H1 (cell line): ENCODE measurements at regions not wholly inside any gene's neighbourhood (a gene's known extent, or its start where the extent isn't known, plus 50 kb on each side); places are given as distances from the start of the nearest gene placed in this dataset.

ENCODE experiments used
- CTCF ChIA-PET: fragments of 300-600 bp; sonication (Branson Sonifier 250); formaldehyde crosslinking; loops from one replicate; lab custom pipeline; 2021; ENCODE audit not compliant: partially characterized antibody; lab: Charles Lee
- POLR2A ChIA-PET: fragments of 300-600 bp; sonication (Branson Sonifier 250); formaldehyde crosslinking; loops from one replicate; lab custom pipeline; 2021; ENCODE audit warnings: inconsistent platforms; ENCODE audit not compliant: partially characterized antibody; lab: Charles Lee
- DNase-seq, 2 experiments: peaks; one replicate each; pipeline versions ENCODE4 v3.0.0 to v3.0.0-alpha.2; 2010 to 2022; ENCODE audit warnings: low spot score in 2 of 2, low read depth in 1 of 2, mixed read lengths in 1 of 2
- FAIRE-seq: peaks from 2 replicates; lab custom pipeline; 2011; peaks lifted over from hg19 to GRCh38; lab: Jason Lieb, UNC
- H2AFZ ChIP-seq: 2 replicates; pipeline ENCODE4 v1.8.1; 2012; ENCODE audit warnings: low read length, inconsistent platforms
- H2AK5ac ChIP-seq: 2 replicates; pipeline ENCODE4 v1.6.1; 2013; ENCODE audit warnings: low read depth, low read length
- H2BK120ac ChIP-seq: replicated peaks from 2 replicates; pipeline ENCODE3; 2013; ENCODE audit warnings: low read depth, low read length, inconsistent platforms
- H2BK12ac ChIP-seq: 2 replicates; pipeline ENCODE4 v1.6.1; 2013; ENCODE audit warnings: low read depth, low read length
- H2BK15ac ChIP-seq: 2 replicates; pipeline ENCODE4 v1.6.1; 2013; ENCODE audit warnings: low read length
- H2BK20ac ChIP-seq: 2 replicates; pipeline ENCODE4 v1.6.1; 2013; ENCODE audit warnings: low read length
- H2BK5ac ChIP-seq: 2 replicates; pipeline ENCODE4 v1.6.1; 2013; ENCODE audit warnings: low read depth, low read length
- H3K14ac ChIP-seq: 2 replicates; pipeline ENCODE4 v1.6.1; 2013; ENCODE audit warnings: inconsistent platforms; ENCODE audit not compliant: insufficient read length
- H3K18ac ChIP-seq: 2 replicates; pipeline ENCODE4 v1.6.1; 2013; ENCODE audit warnings: low read length; ENCODE audit errors: extremely low read depth
- H3K23ac ChIP-seq: 2 replicates; pipeline ENCODE4 v1.6.1; 2013; ENCODE audit warnings: inconsistent platforms; ENCODE audit not compliant: insufficient read length
- H3K23me2 ChIP-seq: 2 replicates; pipeline ENCODE4 v1.6.1; 2013; ENCODE audit warnings: low read depth, low read length
- H3K27ac ChIP-seq: 2 replicates; pipeline ENCODE4 v1.6.1; 2011; ENCODE audit warnings: low read depth, low read length, inconsistent platforms
- H3K27me3 ChIP-seq, 4 experiments: replicated peaks in 1 of 4; 1 replicate in 1 of 4; 2 replicates in 3 of 4; pipeline versions ENCODE4 v1.6.1 to v1.8.1; 2011 to 2013; ENCODE audit warnings: low read length in 3 of 4, mild to moderate bottlenecking in 3 of 4, inconsistent platforms in 2 of 4, mixed read lengths in 2 of 4, moderate library complexity in 1 of 4; ENCODE audit not compliant: control insufficient read depth in 3 of 4, insufficient read depth in 3 of 4; ENCODE audit errors: extremely low read depth in 1 of 4
- H3K36me3 ChIP-seq, 4 experiments: 2 replicates each; pipeline versions ENCODE4 v1.6.1 to v1.8.1; 2011 to 2013; ENCODE audit warnings: mild to moderate bottlenecking in 4 of 4, low read length in 3 of 4, moderate library complexity in 2 of 4, control low read depth in 1 of 4, inconsistent platforms in 1 of 4; ENCODE audit not compliant: insufficient read depth in 4 of 4, control insufficient read depth in 2 of 4
- H3K4ac ChIP-seq: replicated peaks from 2 replicates; pipeline ENCODE3; 2013; ENCODE audit warnings: low read length, low read depth, mixed read lengths, inconsistent platforms; ENCODE audit not compliant: insufficient read length
- H3K4me1 ChIP-seq, 4 experiments: replicated peaks in 1 of 4; 1 replicate in 1 of 4; 2 replicates in 3 of 4; pipeline versions ENCODE4 v1.6.1 to v1.8.1; 2011 to 2013; ENCODE audit warnings: low read length in 3 of 4, inconsistent platforms in 2 of 4, mixed read lengths in 1 of 4; ENCODE audit not compliant: insufficient read depth in 4 of 4, control insufficient read depth in 3 of 4
- H3K4me2 ChIP-seq, 2 experiments: 2 replicates each; pipeline versions ENCODE4 v1.6.1 to v1.8.1; 2011 to 2013; ENCODE audit warnings: low read depth in 2 of 2, low read length in 2 of 2, control low read depth in 1 of 2, inconsistent platforms in 1 of 2, mild to moderate bottlenecking in 1 of 2; ENCODE audit not compliant: insufficient read depth in 1 of 2
- H3K4me3 ChIP-seq, 4 experiments: fragments of 200-600, 300-600 bp in 1 of 4; sonication (generic), shearing (Covaris generic), sonication (Bioruptor Twin) in 1 of 4; 2 replicates each; pipeline versions ENCODE4 v1.5.1 to v1.8.1; 2011 to 2016; ENCODE audit warnings: low read length in 4 of 4, low read depth in 3 of 4, control low read depth in 2 of 4, inconsistent platforms in 2 of 4, mild to moderate bottlenecking in 2 of 4, mixed read lengths in 1 of 4, moderate library complexity in 1 of 4; ENCODE audit not compliant: insufficient read depth in 2 of 4; ENCODE audit errors: extremely low read depth in 1 of 4
- H3K56ac ChIP-seq: replicated peaks from 2 replicates; pipeline ENCODE3; 2013; ENCODE audit warnings: low read depth, mild to moderate bottlenecking, mixed read lengths, low read length, inconsistent platforms; ENCODE audit not compliant: insufficient read length
- H3K79me1 ChIP-seq: 2 replicates; pipeline ENCODE4 v1.6.1; 2013; ENCODE audit warnings: low read depth, low read length, control low read depth
- H3K79me2 ChIP-seq, 2 experiments: 2 replicates each; pipeline versions ENCODE4 v1.6.1 to v1.8.1; 2012 to 2013; ENCODE audit warnings: low read length in 2 of 2, mild to moderate bottlenecking in 2 of 2, inconsistent platforms in 1 of 2; ENCODE audit not compliant: insufficient read depth in 2 of 2, control insufficient read depth in 1 of 2
- H3K9ac ChIP-seq, 4 experiments: replicated peaks in 1 of 4; 1 replicate in 1 of 4; 2 replicates in 3 of 4; pipeline versions ENCODE4 v1.6.1 to v1.8.1; 2011 to 2013; ENCODE audit warnings: low read depth in 3 of 4, low read length in 3 of 4, control low read depth in 2 of 4, mild to moderate bottlenecking in 2 of 4, moderate library complexity in 2 of 4, inconsistent platforms in 1 of 4; ENCODE audit errors: extremely low read depth in 1 of 4
- H3K9me3 ChIP-seq, 2 experiments: 2 replicates each; pipeline versions ENCODE4 v1.6.1 to v1.8.1; 2012 to 2013; ENCODE audit warnings: mild to moderate bottlenecking in 2 of 2, moderate library complexity in 2 of 2, control low read depth in 1 of 2, inconsistent platforms in 1 of 2, low read depth in 1 of 2, low read length in 1 of 2, mixed read lengths in 1 of 2; ENCODE audit not compliant: insufficient read depth in 2 of 2
- H4K20me1 ChIP-seq, 2 experiments: replicated peaks in 1 of 2; 2 replicates each; pipeline versions ENCODE3 to v1.8.1; 2011 to 2013; ENCODE audit warnings: inconsistent platforms in 2 of 2, low read length in 2 of 2, mild to moderate bottlenecking in 1 of 2; ENCODE audit not compliant: insufficient read depth in 2 of 2, control insufficient read depth in 1 of 2
- H4K5ac ChIP-seq: 2 replicates; pipeline ENCODE4 v1.6.1; 2013; ENCODE audit warnings: low read length, low read depth, mixed read lengths, inconsistent platforms; ENCODE audit not compliant: insufficient read length
- H4K8ac ChIP-seq: 2 replicates; pipeline ENCODE4 v1.8.0; 2013; ENCODE audit warnings: mild to moderate bottlenecking, moderate library complexity, low read length, inconsistent platforms; ENCODE audit not compliant: insufficient read depth; ENCODE audit errors: extremely low read depth
- H4K91ac ChIP-seq: replicated peaks from 2 replicates; pipeline ENCODE3; 2013; ENCODE audit warnings: low read length, mixed read lengths, inconsistent platforms; ENCODE audit not compliant: insufficient read length
- CHD2 ChIP-seq: IDR thresholded peaks from 2 replicates; pipeline ENCODE4 v1.6.1; 2012; ENCODE audit warnings: low read length, improper control_type of control experiment
- GABPA ChIP-seq: IDR thresholded peaks from 2 replicates; pipeline ENCODE4 v1.6.1; 2011; ENCODE audit warnings: mild to moderate bottlenecking, low read length, moderate library complexity, borderline replicate concordance; ENCODE audit not compliant: insufficient read depth
- RBBP5 ChIP-seq: IDR thresholded peaks from 2 replicates; pipeline ENCODE4 v1.7.1; 2012; ENCODE audit warnings: low read depth, mild to moderate bottlenecking, inconsistent platforms, low read length, moderate library complexity, borderline replicate concordance
- SP1 ChIP-seq: IDR thresholded peaks from 2 replicates; pipeline ENCODE4 v1.6.1; 2011; ENCODE audit warnings: low read depth, low read length
- WGBS, 2 experiments: shearing (Covaris generic) in 1 of 2; methylation state at CpG; one replicate each; pipeline versions ENCODE4 v1.1.6 to v1.1.7; 2013 to 2015; ENCODE audit warnings: low lambda C conversion rate in 2 of 2, mixed read lengths in 2 of 2, inconsistent platforms in 1 of 2, low coverage in 1 of 2, missing lambda C conversion rate in 1 of 2; ENCODE audit not compliant: insufficient replicate concordance in 2 of 2, insufficient coverage in 1 of 2, insufficient read length in 1 of 2; ENCODE audit errors: extremely low coverage in 1 of 2, missing lambda C conversion rate in 1 of 2; 5-methylcytosine and 5-hydroxymethylcytosine counted together

DNA sequence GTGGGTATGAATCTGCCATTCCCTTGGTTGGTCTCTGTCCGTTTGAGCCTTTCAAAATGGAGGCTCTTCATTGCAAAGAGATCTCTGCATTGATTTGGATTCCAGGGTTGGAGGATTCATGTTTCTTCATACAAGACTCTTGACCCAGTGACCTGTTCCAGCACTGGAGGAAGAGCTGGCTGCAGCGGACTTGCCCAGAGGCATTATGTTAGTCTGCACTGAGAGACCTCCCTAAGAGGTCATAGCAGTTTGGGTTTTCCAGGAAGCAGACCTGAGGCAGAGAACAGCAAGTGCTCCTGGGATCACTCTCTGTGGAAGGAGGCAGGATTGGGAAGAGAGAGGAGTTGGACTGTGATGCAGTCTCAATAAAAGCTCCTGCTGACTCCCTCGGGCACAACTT is 57.7 kb upstream of the PTPRT start:
- no peak overlapping the region for H4K91ac ChIP-seq
- H2BK5ac ChIP-seq = no peak overlapping the region
- H3K18ac ChIP-seq = no peak overlapping the region
- no peak overlapping the region for H2BK12ac ChIP-seq
- ChIA-PET POLR2A (no interaction called here), CTCF (no interaction called here)
- H4K5ac ChIP-seq = no peak overlapping the region
- H3K4me1 ChIP-seq = peaks cover 0 to 8% (median 3%) of the 10 kb centered on the region in 4 experiments; a peak in 4 of 7 replicates
- no peak overlapping the region for H3K9ac ChIP-seq
- H2BK20ac ChIP-seq = no peak overlapping the region
- no peaks in the 10 kb centered on the region for H3K9me3 ChIP-seq
- H2AK5ac ChIP-seq = no peak overlapping the region
- no peak overlapping the region for H3K56ac ChIP-seq
- DNase-seq = no peak
- no peaks in the 10 kb centered on the region; the same call in 1 of the 2 replicates for H3K23me2 ChIP-seq
- H2AFZ ChIP-seq = no peak overlapping the region
- H2BK120ac ChIP-seq = no peak overlapping the region
- H3K27me3 ChIP-seq = no peaks in the 10 kb centered on the region
- no peak overlapping the region for H3K4me2 ChIP-seq
- H3K36me3 ChIP-seq = no peaks in the 10 kb centered on the region
- H3K79me1 ChIP-seq = no peaks in the 10 kb centered on the region
- no peak overlapping the region for H3K27ac ChIP-seq
- H3K4me3 ChIP-seq = no peak overlapping the region
- TF ChIP-seq GABPA = no peak
- TF ChIP-seq SP1 = no peak
- TF ChIP-seq RBBP5 = no peak
- no peak for TF ChIP-seq CHD2
- TF ChIP-seq, all 59 proteins: peak for 0
- no peak for FAIRE-seq
- H4K8ac ChIP-seq = no peak overlapping the region
- H2BK15ac ChIP-seq = no peak overlapping the region
- no peak overlapping the region for H3K23ac ChIP-seq
- no peaks in the 10 kb centered on the region for H4K20me1 ChIP-seq
- H3K79me2 ChIP-seq = no peaks in the 10 kb centered on the region
- 58% methylated on average over 3 of the region's 3 CpGs; no CpG with 5 or more reads in 1 of the 2 experiments for WGBS, 2 experiments
- H3K4ac ChIP-seq = no peak overlapping the region
- H3K14ac ChIP-seq = no peak overlapping the region
